ENCODE measurements at regions not wholly inside any gene's neighbourhood (a gene's known extent, or its start where the extent isn't known, plus 50 kb on each side); places are given as distances from the start of the nearest gene placed in this dataset.

GRCh38 chr1:198042168-198042567 is 114.6 kb upstream of the NEK7 start:
- Histone ChIP-seq H3K27me3 (ENCODE audit: control insufficient read depth in 3 of 3, insufficient read depth in 3 of 3, low read depth in 1 of 3, low read length in 3 of 3) (no peaks in the 10 kb centered on the region), H3K14ac (ENCODE audit: low read length) (no peak overlapping the region), H3K4me2 (ENCODE audit: insufficient read depth, low read length, poor library complexity, severe bottlenecking) (no peak overlapping the region), H2AFZ (ENCODE audit: low read length) (no peak overlapping the region), H3K9me3 (replicated peaks in 1 of 2; ENCODE audit: control insufficient read depth in 2 of 2, insufficient read depth in 1 of 2, low read depth in 1 of 2, low read length in 2 of 2) (no peaks in the 10 kb centered on the region), H2BK12ac (ENCODE audit: low read length) (no peak overlapping the region), H4K91ac (ENCODE audit: low read depth, low read length, poor library complexity) (no peak overlapping the region), H2AK5ac (ENCODE audit: low read depth, low read length) (no peak overlapping the region), H3K27ac (replicated peaks; ENCODE audit: low read length) (no peak overlapping the region), H2BK120ac (ENCODE audit: low read depth, low read length) (no peak overlapping the region), H3K18ac (ENCODE audit: low read length) (no peak overlapping the region), H3K9ac (ENCODE audit: low read depth, low read length, poor library complexity) (no peak overlapping the region), H3K4me3 (ENCODE audit: low read length in 2 of 2) (no peak overlapping the region), H3K23ac (ENCODE audit: low read depth, low read length, poor library complexity) (no peak overlapping the region), H3K79me1 (ENCODE audit: low read depth, low read length) (no peaks in the 10 kb centered on the region), H3K36me3 (replicated peaks in 1 of 2; ENCODE audit: control insufficient read depth in 2 of 2, insufficient read depth in 2 of 2, low read length in 2 of 2) (no peaks in the 10 kb centered on the region), H3K4ac (ENCODE audit: low read length) (no peak overlapping the region), H4K8ac (ENCODE audit: low read depth, low read length) (no peak overlapping the region), H2BK5ac (ENCODE audit: low read length) (no peak overlapping the region), H2BK15ac (ENCODE audit: low read length) (no peak overlapping the region), H3K4me1 (ENCODE audit: control insufficient read depth in 2 of 2, insufficient read depth in 1 of 2, low read depth in 1 of 2, low read length in 2 of 2) (no peaks in the 10 kb centered on the region)
- DNase-seq (ENCODE audit: low spot score), result no peak
- no CpG with 5 or more reads among the region's 2 CpGs for WGBS, 2 donors (ENCODE audit: extremely low coverage in 2 of 2, insufficient read length in 2 of 2, insufficient replicate concordance in 1 of 2)

- H2AK5ac ChIP-seq (ENCODE audit: low read depth, low read length), result no peak overlapping the region
- H3K4me2 ChIP-seq (ENCODE audit: insufficient read depth, low read length, poor library complexity, severe bottlenecking), result no peak overlapping the region
- no peaks in the 10 kb centered on the region for H3K4me1 ChIP-seq (ENCODE audit: control insufficient read depth in 2 of 2, insufficient read depth in 1 of 2, low read depth in 1 of 2, low read length in 2 of 2)
- H3K79me1 ChIP-seq (ENCODE audit: low read depth, low read length), result no peaks in the 10 kb centered on the region
- H2BK5ac ChIP-seq (ENCODE audit: low read length), result no peak overlapping the region
- no peak overlapping the region for H3K18ac ChIP-seq (ENCODE audit: low read length)
- H2BK120ac ChIP-seq (ENCODE audit: low read depth, low read length), result no peak overlapping the region
- no peaks in the 10 kb centered on the region for H3K36me3 ChIP-seq (replicated peaks in 1 of 2; ENCODE audit: control insufficient read depth in 2 of 2, insufficient read depth in 2 of 2, low read length in 2 of 2)
- H3K27me3 ChIP-seq (ENCODE audit: control insufficient read depth in 3 of 3, insufficient read depth in 3 of 3, low read depth in 1 of 3, low read length in 3 of 3), result no peaks in the 10 kb centered on the region
- H3K23ac ChIP-seq (ENCODE audit: low read depth, low read length, poor library complexity), result no peak overlapping the region
- no peaks in the 10 kb centered on the region for H3K9me3 ChIP-seq (replicated peaks in 1 of 2; ENCODE audit: control insufficient read depth in 2 of 2, insufficient read depth in 1 of 2, low read depth in 1 of 2, low read length in 2 of 2)
- H4K8ac ChIP-seq (ENCODE audit: low read depth, low read length), result no peak overlapping the region
- no peak overlapping the region for H2BK15ac ChIP-seq (ENCODE audit: low read length)
- no peak overlapping the region for H3K14ac ChIP-seq (ENCODE audit: low read length)
- no peak overlapping the region for H3K9ac ChIP-seq (ENCODE audit: low read depth, low read length, poor library complexity)
- H3K4me3 ChIP-seq (ENCODE audit: low read length in 2 of 2), result no peak overlapping the region
- H3K27ac ChIP-seq (replicated peaks; ENCODE audit: low read length), result no peak overlapping the region
- DNase-seq (ENCODE audit: low spot score), result no peak
- H2AFZ ChIP-seq (ENCODE audit: low read length), result no peak overlapping the region
- H4K91ac ChIP-seq (ENCODE audit: low read depth, low read length, poor library complexity), result no peak overlapping the region
- H2BK12ac ChIP-seq (ENCODE audit: low read length), result no peak overlapping the region
- no peak overlapping the region for H3K4ac ChIP-seq (ENCODE audit: low read length)
Observed at GRCh38 chr1:198047913-198048312, 108.9 kb upstream of the NEK7 start.

- H2BK5ac ChIP-seq (ENCODE audit: low read length), result no peak overlapping the region
- H4K8ac ChIP-seq (ENCODE audit: low read depth, low read length), result no peak overlapping the region
- DNase-seq (ENCODE audit: low spot score), result no peak
- H3K9me3 ChIP-seq (replicated peaks in 1 of 2; ENCODE audit: control insufficient read depth in 2 of 2, insufficient read depth in 1 of 2, low read depth in 1 of 2, low read length in 2 of 2), result no peaks in the 10 kb centered on the region
- H3K79me1 ChIP-seq (ENCODE audit: low read depth, low read length), result no peaks in the 10 kb centered on the region
- H3K23ac ChIP-seq (ENCODE audit: low read depth, low read length, poor library complexity), result no peak overlapping the region
- H2BK120ac ChIP-seq (ENCODE audit: low read depth, low read length), result no peak overlapping the region
- H3K18ac ChIP-seq (ENCODE audit: low read length), result no peak overlapping the region
- H3K4me3 ChIP-seq (ENCODE audit: low read length in 2 of 2), result no peak overlapping the region
- H2AFZ ChIP-seq (ENCODE audit: low read length), result no peak overlapping the region
- no peaks in the 10 kb centered on the region for H3K27me3 ChIP-seq (ENCODE audit: control insufficient read depth in 3 of 3, insufficient read depth in 3 of 3, low read depth in 1 of 3, low read length in 3 of 3)
- H3K36me3 ChIP-seq (replicated peaks in 1 of 2; ENCODE audit: control insufficient read depth in 2 of 2, insufficient read depth in 2 of 2, low read length in 2 of 2), result no peaks in the 10 kb centered on the region
- H3K4me2 ChIP-seq (ENCODE audit: insufficient read depth, low read length, poor library complexity, severe bottlenecking), result no peak overlapping the region
- H2BK15ac ChIP-seq (ENCODE audit: low read length), result no peak overlapping the region
- H2BK12ac ChIP-seq (ENCODE audit: low read length), result no peak overlapping the region
- H3K4me1 ChIP-seq (ENCODE audit: control insufficient read depth in 2 of 2, insufficient read depth in 1 of 2, low read depth in 1 of 2, low read length in 2 of 2), result no peaks in the 10 kb centered on the region
- H3K9ac ChIP-seq (ENCODE audit: low read depth, low read length, poor library complexity), result no peak overlapping the region
- H3K4ac ChIP-seq (ENCODE audit: low read length), result no peak overlapping the region
- no peak overlapping the region for H4K91ac ChIP-seq (ENCODE audit: low read depth, low read length, poor library complexity)
- no peak overlapping the region for H3K27ac ChIP-seq (replicated peaks; ENCODE audit: low read length)
- H3K14ac ChIP-seq (ENCODE audit: low read length), result no peak overlapping the region
- no CpG with 5 or more reads among the region's 3 CpGs for WGBS, 2 donors (ENCODE audit: extremely low coverage in 2 of 2, insufficient read length in 2 of 2, insufficient replicate concordance in 1 of 2)
- no peak overlapping the region for H2AK5ac ChIP-seq (ENCODE audit: low read depth, low read length)
Observed at GRCh38 chr1:198054510-198054909, 102.3 kb upstream of the NEK7 start.

GRCh38 chr1:198056255-198056654 is 100.5 kb upstream of the NEK7 start:
- H3K18ac ChIP-seq (ENCODE audit: low read length), result no peak overlapping the region
- no peak for DNase-seq (ENCODE audit: low spot score)
- H3K23ac ChIP-seq (ENCODE audit: low read depth, low read length, poor library complexity), result no peak overlapping the region
- H3K4me1 ChIP-seq (ENCODE audit: control insufficient read depth in 2 of 2, insufficient read depth in 1 of 2, low read depth in 1 of 2, low read length in 2 of 2), result no peaks in the 10 kb centered on the region
- H3K14ac ChIP-seq (ENCODE audit: low read length), result no peak overlapping the region
- H3K27ac ChIP-seq (replicated peaks; ENCODE audit: low read length), result no peak overlapping the region
- no peak overlapping the region for H2BK5ac ChIP-seq (ENCODE audit: low read length)
- no peak overlapping the region for H4K8ac ChIP-seq (ENCODE audit: low read depth, low read length)
- no peak overlapping the region for H2AK5ac ChIP-seq (ENCODE audit: low read depth, low read length)
- H3K4ac ChIP-seq (ENCODE audit: low read length), result no peak overlapping the region
- H3K4me3 ChIP-seq (ENCODE audit: low read length in 2 of 2), result no peak overlapping the region
- H3K27me3 ChIP-seq (ENCODE audit: control insufficient read depth in 3 of 3, insufficient read depth in 3 of 3, low read depth in 1 of 3, low read length in 3 of 3), result no peaks in the 10 kb centered on the region
- H2AFZ ChIP-seq (ENCODE audit: low read length), result no peak overlapping the region
- H3K9ac ChIP-seq (ENCODE audit: low read depth, low read length, poor library complexity), result no peak overlapping the region
- H3K4me2 ChIP-seq (ENCODE audit: insufficient read depth, low read length, poor library complexity, severe bottlenecking), result no peak overlapping the region
- H4K91ac ChIP-seq (ENCODE audit: low read depth, low read length, poor library complexity), result no peak overlapping the region
- H3K36me3 ChIP-seq (replicated peaks in 1 of 2; ENCODE audit: control insufficient read depth in 2 of 2, insufficient read depth in 2 of 2, low read length in 2 of 2), result no peaks in the 10 kb centered on the region
- H2BK15ac ChIP-seq (ENCODE audit: low read length), result no peak overlapping the region
- H3K9me3 ChIP-seq (replicated peaks in 1 of 2; ENCODE audit: control insufficient read depth in 2 of 2, insufficient read depth in 1 of 2, low read depth in 1 of 2, low read length in 2 of 2), result no peaks in the 10 kb centered on the region
- no peak overlapping the region for H2BK12ac ChIP-seq (ENCODE audit: low read length)
- no CpG with 5 or more reads among the region's 2 CpGs for WGBS, 2 donors (ENCODE audit: extremely low coverage in 2 of 2, insufficient read length in 2 of 2, insufficient replicate concordance in 1 of 2)
- no peak overlapping the region for H2BK120ac ChIP-seq (ENCODE audit: low read depth, low read length)
- no peaks in the 10 kb centered on the region for H3K79me1 ChIP-seq (ENCODE audit: low read depth, low read length)

All from neuronal stem cell (in vitro differentiated cells).